ENCODE measurements at regions not wholly inside any gene's neighbourhood (a gene's known extent, or its start where the extent isn't known, plus 50 kb on each side); places are given as distances from the start of the nearest gene placed in this dataset.
A peak's percentile ranks its signal among the peaks of the same experiment; 100 is the strongest.

DNA sequence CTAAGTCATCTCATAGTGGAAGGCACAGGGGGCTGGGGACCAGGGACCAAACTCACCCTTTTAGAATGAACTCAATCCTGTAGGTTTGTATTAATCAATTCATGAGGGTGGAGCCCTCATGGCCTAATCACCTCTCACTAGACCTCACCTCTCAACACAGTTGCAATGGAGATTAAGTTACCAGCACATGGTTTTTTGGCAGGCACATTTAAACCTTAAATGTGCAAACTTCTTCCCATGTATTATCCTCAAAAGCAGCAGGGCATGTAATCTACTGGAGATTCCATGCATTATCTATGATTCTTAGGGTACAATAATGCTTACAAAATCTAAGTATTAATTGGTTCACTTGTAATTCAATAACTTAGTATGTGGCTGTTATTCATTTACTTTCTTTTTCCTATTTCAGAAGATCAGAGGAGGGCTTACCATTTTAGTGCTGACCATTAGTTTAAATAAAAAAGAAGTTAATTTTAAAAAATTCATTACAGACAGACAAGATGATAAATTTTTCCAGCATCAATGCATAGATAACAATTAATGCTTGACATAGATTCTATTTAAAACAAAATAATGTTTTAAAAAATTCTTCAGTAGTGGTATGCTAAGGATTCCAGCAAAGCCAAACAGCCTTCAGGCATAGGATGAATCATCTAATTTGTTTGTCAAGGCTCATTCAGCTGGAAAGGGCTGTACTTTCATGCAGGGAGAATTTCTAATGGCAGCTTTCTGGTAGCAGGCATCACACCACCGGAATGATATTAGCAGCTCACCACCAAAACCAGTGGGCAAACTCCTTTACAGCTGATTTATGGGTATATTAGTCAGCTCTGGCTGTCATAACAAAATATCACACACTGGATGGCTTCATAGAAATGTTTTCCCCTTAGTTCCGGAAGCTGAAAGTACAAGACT is 124.6 kb upstream of the ZNF648 start (continued):
- TF ChIP-seq JUN (IDR thresholded peaks at IDR 0.05; ENCODE audit: borderline replicate concordance, low read depth, low read length) (peak; percentile 68; the same call in 1 of the 2 replicates), JUN (CRISPR knock-in tag; IDR thresholded peaks at IDR 0.05; ENCODE audit: borderline replicate concordance) (no peak), SPI1 (IDR thresholded peaks at IDR 0.05; ENCODE audit: borderline replicate concordance, low read depth, low read length) (no peak), FOXP1 (CRISPR knock-in tag; IDR thresholded peaks at IDR 0.05) (no peak), C11orf30 (IDR thresholded peaks at IDR 0.05; ENCODE audit: low read depth) (0 out of 2 replicates have a peak, but pooled peaks have one; percentile 13), MEIS2 (IDR thresholded peaks at IDR 0.05; ENCODE audit: partially characterized antibody) (peak; percentile 55)

DNA sequence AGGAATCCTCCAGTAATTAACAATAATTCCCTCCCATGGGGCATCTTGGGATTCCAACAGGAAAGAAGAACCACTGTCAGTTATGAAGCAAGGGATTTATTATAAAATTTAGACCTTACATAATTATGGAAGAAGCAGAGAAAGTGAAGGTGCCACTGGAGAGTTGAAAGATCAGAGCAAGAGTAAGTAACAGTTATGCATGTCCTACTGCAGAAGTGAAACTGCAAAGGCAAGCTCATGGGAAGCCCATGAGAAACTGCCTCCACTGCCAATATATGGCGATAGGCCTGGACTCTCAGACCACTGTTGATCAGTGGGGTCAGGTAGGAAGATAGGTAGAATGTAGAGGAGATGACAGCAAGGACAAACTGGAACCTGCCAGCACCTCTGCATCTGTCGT is 123.6 kb upstream of the ZNF648 start:
- POLR2A ChIA-PET = interaction anchor here (1.5 kb wide), 1 partner anchor 13 kb away, joined by 5 read pairs; no protein-coding TSS in a partner anchor
- BruUV-seq (replicated peaks) = no TSS peak
- TF ChIP-seq CCAR2 (IDR thresholded peaks at IDR 0.05; ENCODE audit: low read depth, low read length) (no peak), HDAC6 (IDR thresholded peaks at IDR 0.05; ENCODE audit: low read depth, low read length) (no peak), BMI1 (IDR thresholded peaks at IDR 0.05; ENCODE audit: low read length) (no peak), SRSF3 (IDR thresholded peaks at IDR 0.05; ENCODE audit: insufficient read depth, low read length) (no peak), CHCHD3 (CRISPR knock-in tag; IDR thresholded peaks at IDR 0.05) (no peak), ZNF212 (CRISPR knock-in tag; IDR thresholded peaks at IDR 0.05) (no peak), U2AF1 (optimal IDR thresholded peaks at IDR 0.05; ENCODE audit: low read depth, low read length) (no peak), HDAC1 (IDR thresholded peaks at IDR 0.05) (no peak), RBM39 (optimal IDR thresholded peaks at IDR 0.05; ENCODE audit: low read depth, low read length) (no peak), XRCC4 (IDR thresholded peaks at IDR 0.05; ENCODE audit: extremely low read depth, insufficient read depth, insufficient read length) (no peak), CREBBP (IDR thresholded peaks at IDR 0.05; ENCODE audit: low read depth, low read length) (no peak), ZNF146 (CRISPR knock-in tag; IDR thresholded peaks at IDR 0.05; ENCODE audit: unreplicated experiment) (no peak), MIER1 (IDR thresholded peaks at IDR 0.05; ENCODE audit: low read depth) (no peak)
- TF ChIP-seq, protein P1, sequence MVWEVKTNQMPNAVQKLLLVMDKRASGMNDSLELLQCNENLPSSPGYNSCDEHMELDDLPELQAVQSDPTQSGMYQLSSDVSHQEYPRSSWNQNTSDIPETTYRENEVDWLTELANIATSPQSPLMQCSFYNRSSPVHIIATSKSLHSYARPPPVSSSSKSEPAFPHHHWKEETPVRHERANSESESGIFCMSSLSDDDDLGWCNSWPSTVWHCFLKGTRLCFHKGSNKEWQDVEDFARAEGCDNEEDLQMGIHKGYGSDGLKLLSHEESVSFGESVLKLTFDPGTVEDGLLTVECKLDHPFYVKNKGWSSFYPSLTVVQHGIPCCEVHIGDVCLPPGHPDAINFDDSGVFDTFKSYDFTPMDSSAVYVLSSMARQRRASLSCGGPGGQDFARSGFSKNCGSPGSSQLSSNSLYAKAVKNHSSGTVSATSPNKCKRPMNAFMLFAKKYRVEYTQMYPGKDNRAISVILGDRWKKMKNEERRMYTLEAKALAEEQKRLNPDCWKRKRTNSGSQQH (CRISPR knock-in tag; IDR thresholded peaks at IDR 0.05) = no peak
- TF ChIP-seq, protein P2, sequence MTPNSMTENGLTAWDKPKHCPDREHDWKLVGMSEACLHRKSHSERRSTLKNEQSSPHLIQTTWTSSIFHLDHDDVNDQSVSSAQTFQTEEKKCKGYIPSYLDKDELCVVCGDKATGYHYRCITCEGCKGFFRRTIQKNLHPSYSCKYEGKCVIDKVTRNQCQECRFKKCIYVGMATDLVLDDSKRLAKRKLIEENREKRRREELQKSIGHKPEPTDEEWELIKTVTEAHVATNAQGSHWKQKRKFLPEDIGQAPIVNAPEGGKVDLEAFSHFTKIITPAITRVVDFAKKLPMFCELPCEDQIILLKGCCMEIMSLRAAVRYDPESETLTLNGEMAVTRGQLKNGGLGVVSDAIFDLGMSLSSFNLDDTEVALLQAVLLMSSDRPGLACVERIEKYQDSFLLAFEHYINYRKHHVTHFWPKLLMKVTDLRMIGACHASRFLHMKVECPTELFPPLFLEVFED (CRISPR knock-in tag; conservative IDR thresholded peaks at IDR 0.05) = no peak

More for the DNA sequence above, 123.6 kb upstream of the ZNF648 start:
- Histone ChIP-seq H3K27me3 (ENCODE audit: control insufficient read depth in 2 of 2, insufficient read depth in 2 of 2, low read length in 2 of 2) (peaks cover 6 to 28% of the 10 kb centered on the region in 2 experiments; a peak in 4 of 5 replicates), H3K27ac (ENCODE audit: extremely low read depth, low read depth, low read length) (no peak overlapping the region), H3K79me2 (ENCODE audit: control insufficient read depth, insufficient read depth, low read length) (no peaks in the 10 kb centered on the region), H3K4me3 (no peak overlapping the region), H2AFZ (ENCODE audit: low read depth, low read length) (no peak overlapping the region), H3K36me3 (ENCODE audit: control insufficient read depth, insufficient read depth, low read length) (no peaks in the 10 kb centered on the region), H3K9me3 (replicated peaks; ENCODE audit: control insufficient read depth, insufficient read depth, low read depth, low read length) (no peaks in the 10 kb centered on the region; the same call in 1 of the 2 replicates), H3K4me1 (replicated peaks in 1 of 2; ENCODE audit: control insufficient read depth in 2 of 2, insufficient read depth in 2 of 2, low read length in 2 of 2) (no peaks in the 10 kb centered on the region), H3K4me2 (ENCODE audit: insufficient read depth, low read length) (no peak overlapping the region), H3K9ac (ENCODE audit: insufficient read depth in 1 of 2, low read depth in 2 of 2, low read length in 2 of 2) (no peak overlapping the region), H4K20me1 (replicated peaks; ENCODE audit: control insufficient read depth, insufficient read depth, low read length) (no peaks in the 10 kb centered on the region), H3K9me1 (ENCODE audit: control insufficient read depth, insufficient read depth, low read length) (no peaks in the 10 kb centered on the region)
- CTCF ChIA-PET (ENCODE audit: low intra/inter-chr PET ratio) = no interaction called here
- no peak for FAIRE-seq
- in situ Hi-C loops (cut with MboI) = no loop called here
- no peak for DNase-seq (ENCODE audit: extremely low read depth in 1 of 4, low spot score in 3 of 4)
- ATAC-seq = no peak
- intact Hi-C loops (cut with micrococcal nuclease) = no loop called here
- 10% methylated on average over 2 of the region's 2 CpGs for WGBS (ENCODE audit: insufficient coverage, low coverage, missing lambda C conversion rate)

Measured in K562 (cell line).